HG03571 (cell line): ENCODE measurements at regions not wholly inside any gene's neighbourhood (a gene's known extent, or its start where the extent isn't known, plus 50 kb on each side); places are given as distances from the start of the nearest gene placed in this dataset.
A peak's percentile ranks its signal among the peaks of the same experiment; 100 is the strongest.

ENCODE experiments used
- ATAC-seq: cut with Tn5 transposase; IDR thresholded peaks from one replicate; pipeline ENCODE4 v1.9.1; 2021; ENCODE audit not compliant: unreplicated experiment

GRCh38 chr13:50101590-50101989 lies 86.3 kb downstream of the KCNRG start:
- ATAC-seq = no peak

GRCh38 chr13:50104493-50104892 lies 89.2 kb downstream of the KCNRG start:
- no peak for ATAC-seq

- ATAC-seq = peak; percentile 76
Observed at GRCh38 chr13:50106559-50106958, 91.3 kb downstream of the KCNRG start.

GRCh38 chr13:50107205-50107604 lies 92.0 kb downstream of the KCNRG start:
- ATAC-seq = no peak

- ATAC-seq = no peak
Observed at GRCh38 chr13:50114961-50115360, 99.7 kb downstream of the KCNRG start.

- ATAC-seq = no peak
Observed at GRCh38 chr13:50115695-50116094, 100.5 kb downstream of the KCNRG start.

- ATAC-seq = no peak
Observed at GRCh38 chr13:50116430-50116973, 101.3 kb downstream of the KCNRG start.

GRCh38 chr13:50119591-50119990 lies 104.3 kb downstream of the KCNRG start:
- no peak for ATAC-seq

GRCh38 chr13:50122455-50122854 lies 107.2 kb downstream of the KCNRG start:
- no peak for ATAC-seq

GRCh38 chr13:50123002-50123401 lies 107.8 kb downstream of the KCNRG start:
- no peak for ATAC-seq

GRCh38 chr13:50123515-50123861 lies 108.2 kb downstream of the KCNRG start:
- peak; percentile 3 for ATAC-seq

GRCh38 chr13:50123862-50124535 lies 108.8 kb downstream of the KCNRG start:
- peak; percentile 67 for ATAC-seq

GRCh38 chr13:50124536-50125303 lies 109.5 kb downstream of the KCNRG start:
- ATAC-seq = peak; percentile 9

- peak; percentile 8 for ATAC-seq
Observed at GRCh38 chr13:50125304-50125553, 110.0 kb downstream of the KCNRG start.

GRCh38 chr13:50125554-50126262 lies 110.5 kb downstream of the KCNRG start:
- peak; percentile 5 for ATAC-seq

- ATAC-seq = no peak
Observed at GRCh38 chr13:50126263-50126992, 111.2 kb downstream of the KCNRG start.

- ATAC-seq = no peak
Observed at GRCh38 chr13:50126993-50127725, 111.9 kb downstream of the KCNRG start.

GRCh38 chr13:50127726-50128291 lies 112.6 kb downstream of the KCNRG start:
- no peak for ATAC-seq

- no peak for ATAC-seq
Observed at GRCh38 chr13:50128428-50128931, 113.2 kb downstream of the KCNRG start.

- ATAC-seq = no peak
Observed at GRCh38 chr13:50129081-50129705, 113.9 kb downstream of the KCNRG start.
